ENCODE measurements at regions not wholly inside any gene's neighbourhood (a gene's known extent, or its start where the extent isn't known, plus 50 kb on each side); places are given as distances from the start of the nearest gene placed in this dataset.
"Not testable (repeated sequence)": the region's sequence is repeated elsewhere in the genome, so short reads cannot be mapped to it uniquely, and the experiment has no call there.

- POLR2A ChIA-PET = no interaction called here
- no CpG with 5 or more reads among the region's 5 CpGs for WGBS (ENCODE audit: insufficient coverage)
- peaks cover 0 to 5% of the 10 kb centered on the region in 2 experiments for H3K27me3 ChIP-seq (replicated peaks in 1 of 2; ENCODE audit: control insufficient read depth in 2 of 2, extremely low read depth in 1 of 2, insufficient read depth in 2 of 2, low read length in 1 of 2)
These were observed 328.7 kb downstream of the FAM181B start for GRCh38 chr11:82404981-82405380.

GRCh38 chr11:82403640-82404305 is 329.9 kb downstream of the FAM181B start:
- 95% methylated on average over 36 of the region's 49 CpGs for WGBS (ENCODE audit: insufficient coverage)
- H3K4me3 Mint-ChIP-seq = no peak overlapping the region

More at GRCh38 chr11:82404981-82405380, 328.7 kb downstream of the FAM181B start:
- Histone ChIP-seq H3K9me3 (no peaks in the 10 kb centered on the region), H3K4me3 (ENCODE audit: control insufficient read depth in 1 of 2, extremely low read depth in 1 of 2, low read length in 1 of 2) (no peak overlapping the region), H3K36me3 (ENCODE audit: control insufficient read depth in 2 of 2, extremely low read depth in 1 of 2, insufficient read depth in 1 of 2, low read length in 1 of 2) (no peaks in the 10 kb centered on the region), H3K4me1 (ENCODE audit: control insufficient read depth in 1 of 2, extremely low read depth in 1 of 2, insufficient read depth in 2 of 2, low read length in 2 of 2) (no peaks in the 10 kb centered on the region), H3K27ac (ENCODE audit: low read length) (no peak overlapping the region)
- Mint-ChIP-seq H3K9me3 (peaks cover 0 to 7% (median 4%) of the 10 kb centered on the region in 3 donors), H3K27me3 (peaks cover 0 to 3% of the 10 kb centered on the region in 2 donors), H3K4me1 (no peaks in the 10 kb centered on the region), H3K4me3 (no peak overlapping the region), H3K27ac (no peak overlapping the region), H3K36me3 (no peaks in the 10 kb centered on the region)
- CTCF ChIA-PET = no interaction called here
- ATAC-seq (replicated peaks in 1 of 4) (no peak), DNase-seq (no peak)

DNA sequence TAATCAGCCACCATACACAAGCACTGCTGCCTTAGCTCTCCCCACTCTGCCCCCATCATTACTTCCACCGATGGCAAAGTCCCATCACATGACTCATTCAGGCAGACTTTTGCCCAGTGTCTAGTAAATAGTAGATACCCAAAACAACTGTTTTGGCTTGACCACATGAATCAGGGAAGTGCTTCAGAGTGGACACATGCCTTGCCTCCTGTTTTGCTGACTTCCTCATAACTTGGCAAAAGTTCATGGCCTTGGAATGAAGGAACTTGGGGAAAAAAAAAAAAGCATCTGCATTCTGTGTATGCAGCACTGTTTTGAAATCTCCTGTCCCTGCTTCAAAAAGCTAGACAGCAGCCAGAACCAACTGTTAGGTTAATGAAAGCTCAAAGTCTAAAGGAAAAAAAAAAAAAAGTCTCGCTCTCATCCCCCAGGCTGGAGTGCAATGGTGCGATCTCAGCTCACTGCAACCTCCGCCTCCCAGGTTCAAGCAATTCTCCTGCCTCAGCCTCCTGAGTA is 335.3 kb downstream of the FAM181B start:
- no peak overlapping the region for H3K4me3 ChIP-seq (ENCODE audit: control insufficient read depth in 1 of 2, extremely low read depth in 1 of 2, low read length in 1 of 2)
- no peaks in the 10 kb centered on the region for H3K9me3 ChIP-seq
- no peaks in the 10 kb centered on the region for H3K36me3 ChIP-seq (ENCODE audit: control insufficient read depth in 2 of 2, extremely low read depth in 1 of 2, insufficient read depth in 1 of 2, low read length in 1 of 2)
- POLR2A ChIA-PET = no interaction called here
- no peaks in the 10 kb centered on the region for H3K27me3 ChIP-seq (replicated peaks in 1 of 2; ENCODE audit: control insufficient read depth in 2 of 2, extremely low read depth in 1 of 2, insufficient read depth in 2 of 2, low read length in 1 of 2)
- no peak for DNase-seq
- H3K4me1 ChIP-seq (ENCODE audit: control insufficient read depth in 1 of 2, extremely low read depth in 1 of 2, insufficient read depth in 2 of 2, low read length in 2 of 2) = no peaks in the 10 kb centered on the region
- CTCF ChIA-PET = no interaction called here
- Mint-ChIP-seq H3K27me3 (no peaks in the 10 kb centered on the region), H3K4me3 (no peak overlapping the region), H3K9me3 (peaks cover 3 to 10% (median 8%) of the 10 kb centered on the region in 3 donors), H3K36me3 (no peaks in the 10 kb centered on the region), H3K4me1 (no peaks in the 10 kb centered on the region), H3K27ac (no peak overlapping the region)
- H3K27ac ChIP-seq (ENCODE audit: low read length) = no peak overlapping the region
- no CpG with 5 or more reads among the region's 4 CpGs for WGBS (ENCODE audit: insufficient coverage)
- no peak for ATAC-seq (replicated peaks in 1 of 4)

More at GRCh38 chr11:82403640-82404305, 329.9 kb downstream of the FAM181B start:
- DNase-seq (no peak), ATAC-seq (replicated peaks in 1 of 4) (no peak)
- H3K4me3 ChIP-seq (ENCODE audit: control insufficient read depth in 1 of 2, extremely low read depth in 1 of 2, low read length in 1 of 2) = no peak overlapping the region
- no peaks in the 10 kb centered on the region for H3K9me3 ChIP-seq
- ChIA-PET CTCF (no interaction called here), POLR2A (no interaction called here)
- no peaks in the 10 kb centered on the region for H3K36me3 ChIP-seq (ENCODE audit: control insufficient read depth in 2 of 2, extremely low read depth in 1 of 2, insufficient read depth in 1 of 2, low read length in 1 of 2)
- H3K27ac ChIP-seq (ENCODE audit: low read length) = no peak overlapping the region
- Mint-ChIP-seq H3K27ac (no peak overlapping the region), H3K36me3 (no peaks in the 10 kb centered on the region), H3K27me3 (peaks cover 0 to 3% of the 10 kb centered on the region in 2 donors), H3K4me1 (no peaks in the 10 kb centered on the region), H3K9me3 (peaks cover 0 to 9% (median 4%) of the 10 kb centered on the region in 3 donors)
- H3K4me1 ChIP-seq (ENCODE audit: control insufficient read depth in 1 of 2, extremely low read depth in 1 of 2, insufficient read depth in 2 of 2, low read length in 2 of 2) = no peaks in the 10 kb centered on the region
- no peaks in the 10 kb centered on the region for H3K27me3 ChIP-seq (replicated peaks in 1 of 2; ENCODE audit: control insufficient read depth in 2 of 2, extremely low read depth in 1 of 2, insufficient read depth in 2 of 2, low read length in 1 of 2)

DNA sequence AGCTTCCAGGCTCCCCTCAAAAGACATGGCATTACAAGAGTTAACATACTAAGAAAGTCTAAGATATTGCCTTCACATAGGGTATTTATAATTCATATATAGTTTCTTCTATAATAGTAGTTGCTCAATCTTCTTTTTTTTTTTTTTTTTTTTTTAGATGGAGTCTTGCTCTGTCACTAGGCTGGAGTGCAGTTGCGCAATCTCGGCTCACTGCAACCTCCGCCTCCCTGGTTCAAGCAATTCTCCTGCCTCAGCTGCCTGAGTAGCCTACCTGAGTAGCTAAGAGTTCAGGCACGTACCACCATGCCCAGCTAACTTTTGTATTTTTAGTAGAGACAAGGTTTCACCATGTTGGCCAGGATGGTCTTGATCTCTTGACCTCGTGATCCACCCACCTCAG is 337.0 kb downstream of the FAM181B start:
- H3K27me3 ChIP-seq (replicated peaks in 1 of 2; ENCODE audit: control insufficient read depth in 2 of 2, extremely low read depth in 1 of 2, insufficient read depth in 2 of 2, low read length in 1 of 2); H3K27me3 Mint-ChIP-seq; H3K36me3 Mint-ChIP-seq; POLR2A ChIA-PET; CTCF ChIA-PET; H3K9me3 ChIP-seq; H3K4me3 ChIP-seq (ENCODE audit: control insufficient read depth in 1 of 2, extremely low read depth in 1 of 2, low read length in 1 of 2); H3K4me1 ChIP-seq (ENCODE audit: control insufficient read depth in 1 of 2, extremely low read depth in 1 of 2, insufficient read depth in 2 of 2, low read length in 2 of 2); H3K4me3 Mint-ChIP-seq; DNase-seq; H3K4me1 Mint-ChIP-seq; H3K27ac Mint-ChIP-seq; ATAC-seq (replicated peaks in 1 of 4); H3K36me3 ChIP-seq (ENCODE audit: control insufficient read depth in 2 of 2, extremely low read depth in 1 of 2, insufficient read depth in 1 of 2, low read length in 1 of 2); H3K27ac ChIP-seq (ENCODE audit: low read length): not testable (repeated sequence)
- H3K9me3 Mint-ChIP-seq = peaks cover 9 to 19% (median 14%) of the 10 kb centered on the region in 3 donors
- 89% methylated on average over 4 of the region's 5 CpGs for WGBS (ENCODE audit: insufficient coverage)

DNA sequence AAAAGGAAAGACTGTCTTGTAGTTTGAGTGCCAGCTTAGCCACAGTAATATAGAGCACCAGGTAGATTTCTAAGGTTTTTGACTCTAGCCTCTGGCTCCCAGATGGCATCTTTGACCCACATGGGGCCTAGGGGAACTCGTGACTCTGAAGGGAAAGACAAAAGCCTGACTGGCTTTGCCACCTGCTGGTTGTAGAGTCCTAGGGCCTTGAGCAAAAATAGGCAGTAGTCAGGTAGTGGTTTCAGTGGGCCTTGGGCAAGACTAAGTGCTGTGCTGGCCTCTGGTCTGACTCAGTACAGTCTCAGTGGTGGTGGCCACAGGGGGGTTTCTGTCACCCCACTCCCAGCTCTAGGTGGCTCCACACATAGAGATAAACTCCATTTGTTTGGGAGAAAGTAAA is 349.4 kb downstream of the FAM181B start:
- 13% methylated on average over 1 of the region's 1 CpG for WGBS (ENCODE audit: insufficient coverage)
- ATAC-seq (replicated peaks in 1 of 4) (no peak), DNase-seq (no peak)
- no peaks in the 10 kb centered on the region for H3K36me3 Mint-ChIP-seq
- H3K27ac Mint-ChIP-seq = no peak overlapping the region
- no peaks in the 10 kb centered on the region for H3K27me3 Mint-ChIP-seq
- ChIA-PET CTCF (no interaction called here), POLR2A (interaction anchor here in 1 of 2 donors (1.0 kb wide), 1 partner anchor 1027 kb away, joined by 3 read pairs; no protein-coding TSS in a partner anchor)
- H3K27me3 ChIP-seq (replicated peaks in 1 of 2; ENCODE audit: control insufficient read depth in 2 of 2, extremely low read depth in 1 of 2, insufficient read depth in 2 of 2, low read length in 1 of 2) = no peaks in the 10 kb centered on the region
- H3K9me3 ChIP-seq = no peaks in the 10 kb centered on the region
- no peaks in the 10 kb centered on the region for H3K4me1 ChIP-seq (ENCODE audit: control insufficient read depth in 1 of 2, extremely low read depth in 1 of 2, insufficient read depth in 2 of 2, low read length in 2 of 2)
- no peaks in the 10 kb centered on the region for H3K36me3 ChIP-seq (ENCODE audit: control insufficient read depth in 2 of 2, extremely low read depth in 1 of 2, insufficient read depth in 1 of 2, low read length in 1 of 2)
- no peaks in the 10 kb centered on the region for H3K4me1 Mint-ChIP-seq
- no peak overlapping the region for H3K4me3 Mint-ChIP-seq
- H3K27ac ChIP-seq (ENCODE audit: low read length) = no peak overlapping the region
- H3K9me3 Mint-ChIP-seq = peaks cover 4 to 18% (median 10%) of the 10 kb centered on the region in 3 donors
- no peak overlapping the region for H3K4me3 ChIP-seq (ENCODE audit: control insufficient read depth in 1 of 2, extremely low read depth in 1 of 2, low read length in 1 of 2)

- H3K9me3 ChIP-seq = no peaks in the 10 kb centered on the region
- no peaks in the 10 kb centered on the region for H3K4me1 ChIP-seq (ENCODE audit: control insufficient read depth in 1 of 2, extremely low read depth in 1 of 2, insufficient read depth in 2 of 2, low read length in 2 of 2)
- H3K4me3 ChIP-seq (ENCODE audit: control insufficient read depth in 1 of 2, extremely low read depth in 1 of 2, low read length in 1 of 2) = no peak overlapping the region
- DNase-seq (no peak), ATAC-seq (replicated peaks in 1 of 4) (no peak)
- peaks cover 0 to 6% (median 3%) of the 10 kb centered on the region in 3 donors for H3K9me3 Mint-ChIP-seq
- H3K4me3 Mint-ChIP-seq = no peak overlapping the region
- ChIA-PET POLR2A (no interaction called here), CTCF (no interaction called here)
- H3K36me3 ChIP-seq (ENCODE audit: control insufficient read depth in 2 of 2, extremely low read depth in 1 of 2, insufficient read depth in 1 of 2, low read length in 1 of 2) = no peaks in the 10 kb centered on the region
- H3K27ac ChIP-seq (ENCODE audit: low read length) = no peak overlapping the region
- no peaks in the 10 kb centered on the region for H3K27me3 Mint-ChIP-seq
- H3K36me3 Mint-ChIP-seq = no peaks in the 10 kb centered on the region
- no peaks in the 10 kb centered on the region for H3K4me1 Mint-ChIP-seq
- no peak overlapping the region for H3K27ac Mint-ChIP-seq
- WGBS (ENCODE audit: insufficient coverage) = no CpG with 5 or more reads among the region's 4 CpGs
- H3K27me3 ChIP-seq (replicated peaks in 1 of 2; ENCODE audit: control insufficient read depth in 2 of 2, extremely low read depth in 1 of 2, insufficient read depth in 2 of 2, low read length in 1 of 2) = no peaks in the 10 kb centered on the region
These were observed 359.7 kb downstream of the FAM181B start for GRCh38 chr11:82373781-82374542.
